HEK293 (cell line): ENCODE measurements at regions not wholly inside any gene's neighbourhood (a gene's known extent, or its start where the extent isn't known, plus 50 kb on each side); places are given as distances from the start of the nearest gene placed in this dataset.
A peak's percentile ranks its signal among the peaks of the same experiment; 100 is the strongest.

Source experiments
- CTCF ChIA-PET: fragments of 350-600 bp; formaldehyde crosslinking; extraction: SDS; loops from one replicate; lab custom pipeline; 2021; ENCODE audit warnings: antibody characterized with exemption; lab: Yijun Ruan, JAX
- POLR2A ChIA-PET: fragments of 300-600 bp; formaldehyde crosslinking; extraction: SDS; loops from one replicate; lab custom pipeline; 2020; ENCODE audit warnings: antibody characterized with exemption, inconsistent platforms; lab: Yijun Ruan, JAX
- H3K27ac ChIP-seq: fragments of 200-500 bp; sonication (Bioruptor generic); 2 replicates; pipeline ENCODE4 v1.5.1; 2014; ENCODE audit warnings: low read depth, low read length, control low read depth, inconsistent platforms; ENCODE audit errors: extremely low read depth
- H3K36me3 ChIP-seq, 2 experiments: fragments of 200-500 bp in 1 of 2; sonication (Bioruptor generic) in 1 of 2; 1 replicate in 1 of 2; 2 replicates in 1 of 2; pipeline ENCODE4 v1.5.1; 2014 to 2017; ENCODE audit warnings: inconsistent platforms in 2 of 2, low read length in 2 of 2; ENCODE audit not compliant: control insufficient read depth in 2 of 2, insufficient read depth in 1 of 2
- H3K4me1 ChIP-seq: fragments of 200-500 bp; sonication (Bioruptor generic); 2 replicates; pipeline ENCODE4 v1.5.1; 2014; ENCODE audit warnings: mild to moderate bottlenecking, low read length, inconsistent platforms; ENCODE audit not compliant: control insufficient read depth, insufficient read depth
- H3K4me3 ChIP-seq: 2 replicates; pipeline ENCODE4 v1.5.1; 2011; ENCODE audit warnings: low read depth, mild to moderate bottlenecking, control low read depth, low read length, moderate library complexity
- H3K9me3 ChIP-seq: fragments of 200-500 bp; sonication (Bioruptor generic); 2 replicates; pipeline ENCODE4 v1.5.1; 2014; ENCODE audit warnings: low read depth, low read length, inconsistent platforms; ENCODE audit not compliant: control insufficient read depth, insufficient read depth
- ELK4 ChIP-seq: IDR thresholded peaks from 2 replicates; pipeline ENCODE4 v1.6.1; 2011; ENCODE audit warnings: mild to moderate bottlenecking, low read depth, low read length, borderline replicate concordance
- GLIS2 ChIP-seq: fragments of 450-650 bp; formaldehyde crosslinking; IDR thresholded peaks from 2 replicates; pipeline ENCODE4 v1.5.1; 2016; ENCODE audit warnings: missing biosample characterization, missing genetic modification characterization
- KLF10 ChIP-seq: fragments of 450-650 bp; IDR thresholded peaks from 2 replicates; pipeline ENCODE4 v1.5.1; 2018; ENCODE audit warnings: missing biosample characterization, mild to moderate bottlenecking, missing genetic modification characterization
- RBAK ChIP-seq: fragments of 450-650 bp; formaldehyde crosslinking; IDR thresholded peaks from 2 replicates; pipeline ENCODE4 v1.5.1; 2016; ENCODE audit warnings: missing biosample characterization, missing genetic modification characterization
- SCRT2 ChIP-seq: fragments of 450-650 bp; formaldehyde crosslinking; IDR thresholded peaks from 2 replicates; pipeline ENCODE4 v1.5.1; 2016; ENCODE audit warnings: missing biosample characterization, missing genetic modification characterization
- WT1 ChIP-seq: fragments of 450-650 bp; formaldehyde crosslinking; IDR thresholded peaks from 2 replicates; pipeline ENCODE4 v1.5.1; 2016; ENCODE audit warnings: missing biosample characterization, missing genetic modification characterization
- ZFP3 ChIP-seq: fragments of 450-650 bp; formaldehyde crosslinking; IDR thresholded peaks from 2 replicates; pipeline ENCODE4 v1.5.1; 2016; ENCODE audit warnings: low read depth, missing biosample characterization, missing genetic modification characterization
- ZFP69B ChIP-seq: fragments of 450-650 bp; formaldehyde crosslinking; IDR thresholded peaks from 2 replicates; pipeline ENCODE4 v1.5.1; 2016; ENCODE audit warnings: missing biosample characterization, missing genetic modification characterization
- ZNF148 ChIP-seq: fragments of 450-650 bp; formaldehyde crosslinking; IDR thresholded peaks from 2 replicates; pipeline ENCODE4 v1.5.0; 2017; ENCODE audit warnings: missing biosample characterization, missing genetic modification characterization, borderline replicate concordance
- ZNF184 ChIP-seq: fragments of 450-650 bp; IDR thresholded peaks from 2 replicates; pipeline ENCODE4 v1.5.1; 2018; ENCODE audit warnings: missing biosample characterization, mild to moderate bottlenecking, missing genetic modification characterization
- ZNF266 ChIP-seq: fragments of 450-650 bp; formaldehyde crosslinking; IDR thresholded peaks from 2 replicates; pipeline ENCODE4 v1.5.1; 2016; ENCODE audit warnings: missing biosample characterization, missing genetic modification characterization, low read depth
- ZNF354C ChIP-seq: fragments of 450-650 bp; formaldehyde crosslinking; IDR thresholded peaks from 2 replicates; pipeline ENCODE4 v1.5.1; 2016; ENCODE audit warnings: missing biosample characterization, missing genetic modification characterization, low read depth, borderline replicate concordance
- ZNF473 ChIP-seq: fragments of 450-650 bp; formaldehyde crosslinking; IDR thresholded peaks from 2 replicates; pipeline ENCODE4 v1.5.1; 2017; ENCODE audit warnings: missing biosample characterization, missing genetic modification characterization
- ZNF529 ChIP-seq: fragments of 450-650 bp; formaldehyde crosslinking; IDR thresholded peaks from 2 replicates; pipeline ENCODE4 v1.5.1; 2017; ENCODE audit warnings: missing genetic modification characterization, missing biosample characterization; ENCODE audit not compliant: insufficient replicate concordance
- ZNF585B ChIP-seq: fragments of 450-650 bp; formaldehyde crosslinking; IDR thresholded peaks from 2 replicates; pipeline ENCODE4 v1.5.1; 2016; ENCODE audit warnings: missing biosample characterization, missing genetic modification characterization
- ZNF626 ChIP-seq: fragments of 450-650 bp; sonication (Bioruptor Pico); formaldehyde crosslinking; IDR thresholded peaks from 2 replicates; pipeline ENCODE4 v1.5.1; 2018; ENCODE audit warnings: missing biosample characterization, missing genetic modification characterization, inconsistent platforms
- ZNF654 ChIP-seq: fragments of 450-650 bp; formaldehyde crosslinking; IDR thresholded peaks from 2 replicates; pipeline ENCODE4 v1.5.1; 2016; ENCODE audit warnings: low read depth, missing biosample characterization, missing genetic modification characterization
- ZNF660 ChIP-seq: fragments of 450-650 bp; IDR thresholded peaks from 2 replicates; pipeline ENCODE4 v1.5.1; 2018; ENCODE audit warnings: missing biosample characterization, mild to moderate bottlenecking, missing genetic modification characterization
- ZSCAN16 ChIP-seq: fragments of 450-650 bp; formaldehyde crosslinking; IDR thresholded peaks from 2 replicates; pipeline ENCODE4 v1.5.1; 2016; ENCODE audit warnings: missing biosample characterization, missing genetic modification characterization
- TF ChIP-seq, protein P1 (sequence below): fragments of 450-650 bp; formaldehyde crosslinking; IDR thresholded peaks from 2 replicates; pipeline ENCODE4 v1.5.1; 2017; ENCODE audit warnings: missing biosample characterization, missing genetic modification characterization

DNA sequence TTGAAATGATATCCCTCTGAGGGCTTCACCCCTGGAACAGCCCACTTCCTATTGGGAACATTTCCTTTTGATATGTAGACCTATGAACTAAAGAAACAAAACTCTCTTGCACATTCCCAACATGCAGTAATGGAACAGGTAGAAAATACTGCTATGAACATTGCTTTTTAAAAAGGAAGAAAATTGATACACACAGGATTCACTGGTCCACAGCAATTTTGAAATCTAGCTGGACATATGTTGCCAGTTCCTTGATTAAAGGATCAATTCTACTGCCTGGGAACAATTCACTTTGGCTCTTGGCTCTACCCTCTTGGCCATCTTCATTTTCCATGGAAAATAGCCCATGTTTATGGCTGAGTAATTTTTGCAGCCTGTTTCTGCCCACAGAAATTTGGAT lies 74.9 kb upstream of the ZNF280D start:
- Histone ChIP-seq H3K4me3 (no peak overlapping the region), H3K36me3 (no peaks in the 10 kb centered on the region), H3K9me3 (no peaks in the 10 kb centered on the region), H3K27ac (no peak overlapping the region), H3K4me1 (no peaks in the 10 kb centered on the region)
- TF ChIP-seq ZFP69B (no peak), ZNF148 (tag by site-specific recombination) (no peak), ZNF626 (tag by site-specific recombination) (no peak), ZSCAN16 (tag by site-specific recombination) (no peak), ZNF473 (tag by site-specific recombination) (no peak), ZNF654 (tag by site-specific recombination) (no peak)
- ChIA-PET POLR2A (no interaction called here), CTCF (no interaction called here)

DNA sequence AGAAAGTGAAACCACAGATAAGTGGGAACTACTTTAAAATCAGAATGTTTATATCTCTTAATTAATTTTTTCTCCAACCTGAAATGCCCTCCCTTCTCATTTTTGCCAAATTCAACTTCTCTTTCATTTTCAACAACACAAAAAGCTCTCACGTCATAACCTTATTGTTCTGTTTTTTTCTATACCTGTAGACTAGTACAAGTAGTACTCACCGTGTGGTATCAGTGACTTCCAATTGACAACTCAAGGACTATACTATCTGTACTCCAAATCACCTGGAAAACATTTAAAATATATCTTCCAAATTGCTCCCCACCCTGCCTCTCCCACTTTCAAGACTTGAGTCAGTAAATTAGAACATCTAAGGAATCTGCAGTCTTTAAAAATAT lies 72.8 kb upstream of the ZNF280D start:
- no peaks in the 10 kb centered on the region for H3K36me3 ChIP-seq
- H3K4me1 ChIP-seq: no peaks in the 10 kb centered on the region
- TF ChIP-seq ELK4: no peak
- no peak for TF ChIP-seq RBAK
- no peak for TF ChIP-seq SCRT2 (tag by site-specific recombination)
- no peak for TF ChIP-seq WT1 (tag by site-specific recombination)
- TF ChIP-seq ZFP3 (tag by site-specific recombination): no peak
- no peaks in the 10 kb centered on the region for H3K9me3 ChIP-seq
- H3K4me3 ChIP-seq: no peak overlapping the region
- CTCF ChIA-PET: interaction anchor here (0.6 kb wide), 1 partner anchor 200 kb away, joined by 3 read pairs; no protein-coding TSS in a partner anchor
- POLR2A ChIA-PET: interaction anchor here (0.5 kb wide), 1 partner anchor 31 kb away, joined by 5 read pairs; no protein-coding TSS in a partner anchor
- H3K27ac ChIP-seq: no peak overlapping the region

- no peak overlapping the region for H3K27ac ChIP-seq
- CTCF ChIA-PET: interaction anchor here (0.6 kb wide), 1 partner anchor 200 kb away, joined by 3 read pairs; no protein-coding TSS in a partner anchor
- TF ChIP-seq GLIS2 (tag by site-specific recombination) (no peak), ZNF266 (tag by site-specific recombination) (no peak), ZNF660 (tag by site-specific recombination) (0 out of 2 replicates have a peak, but pooled peaks have one; percentile 35), KLF10 (no peak)
- TF ChIP-seq, all 188 proteins: peak for 1
- no peaks in the 10 kb centered on the region for H3K9me3 ChIP-seq
- no peak overlapping the region for H3K4me3 ChIP-seq
- no peaks in the 10 kb centered on the region for H3K36me3 ChIP-seq
- POLR2A ChIA-PET: interaction anchor here (0.5 kb wide), 1 partner anchor 30 kb away, joined by 5 read pairs; no protein-coding TSS in a partner anchor
- no peaks in the 10 kb centered on the region for H3K4me1 ChIP-seq
These were observed 72.3 kb upstream of the ZNF280D start for GRCh38 chr15:56805466-56806147.

DNA sequence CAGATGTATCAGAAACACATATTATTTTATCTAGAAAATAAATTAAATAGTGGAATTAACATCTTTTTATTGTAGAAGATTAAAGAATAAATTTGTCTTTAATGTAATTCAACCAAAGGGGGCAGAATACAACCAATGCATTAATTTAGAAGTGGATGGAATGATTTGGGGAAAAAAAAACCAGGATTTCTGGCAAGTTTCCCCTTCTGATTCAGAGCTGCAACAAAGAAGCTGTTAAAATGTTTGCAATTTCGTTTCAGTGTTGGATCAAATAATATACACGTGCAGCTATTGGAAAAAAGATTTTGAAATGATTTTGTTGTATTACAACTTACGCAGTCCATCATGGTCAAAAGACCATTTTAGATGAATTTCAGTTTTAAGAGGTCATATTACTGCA lies 71.6 kb upstream of the ZNF280D start:
- H3K4me1 ChIP-seq: no peaks in the 10 kb centered on the region
- no peaks in the 10 kb centered on the region for H3K36me3 ChIP-seq
- no peak overlapping the region for H3K4me3 ChIP-seq
- H3K9me3 ChIP-seq: no peaks in the 10 kb centered on the region
- H3K27ac ChIP-seq: no peak overlapping the region
- ChIA-PET POLR2A (no interaction called here), CTCF (no interaction called here)
- TF ChIP-seq ZNF184 (tag by site-specific recombination): no peak
- no peak for TF ChIP-seq ELK4
- no peak for TF ChIP-seq WT1 (tag by site-specific recombination)
- TF ChIP-seq, protein P1, sequence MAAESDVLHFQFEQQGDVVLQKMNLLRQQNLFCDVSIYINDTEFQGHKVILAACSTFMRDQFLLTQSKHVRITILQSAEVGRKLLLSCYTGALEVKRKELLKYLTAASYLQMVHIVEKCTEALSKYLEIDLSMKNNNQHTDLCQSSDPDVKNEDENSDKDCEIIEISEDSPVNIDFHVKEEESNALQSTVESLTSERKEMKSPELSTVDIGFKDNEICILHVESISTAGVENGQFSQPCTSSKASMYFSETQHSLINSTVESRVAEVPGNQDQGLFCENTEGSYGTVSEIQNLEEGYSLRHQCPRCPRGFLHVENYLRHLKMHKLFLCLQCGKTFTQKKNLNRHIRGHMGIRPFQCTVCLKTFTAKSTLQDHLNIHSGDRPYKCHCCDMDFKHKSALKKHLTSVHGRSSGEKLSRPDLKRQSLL: no peak
- no peak for TF ChIP-seq ZNF585B (tag by site-specific recombination)
- TF ChIP-seq ZNF354C: no peak
- no peak for TF ChIP-seq ZNF529 (tag by site-specific recombination)
